GM06990 (cell line): ENCODE measurements at regions not wholly inside any gene's neighbourhood (a gene's known extent, or its start where the extent isn't known, plus 50 kb on each side); places are given as distances from the start of the nearest gene placed in this dataset.

ENCODE experiments used
- DNase-seq: peaks from one replicate; pipeline ENCODE4 v3.0.0-alpha.2; 2011; ENCODE audit not compliant: insufficient read length; ENCODE audit errors: extremely low read depth
- H3K27me3 ChIP-seq: replicated peaks from 2 replicates; pipeline ENCODE4 v1.6.0; 2011; ENCODE audit warnings: low read length; ENCODE audit not compliant: control insufficient read depth, insufficient read depth
- H3K36me3 ChIP-seq: 2 replicates; pipeline ENCODE4 v1.5.1; 2011; ENCODE audit warnings: low read length; ENCODE audit not compliant: control insufficient read depth, insufficient read depth
- H3K4me3 ChIP-seq: replicated peaks from 2 replicates; pipeline ENCODE4 v1.5.1; 2011; ENCODE audit warnings: low read depth, mild to moderate bottlenecking, control low read depth, low read length
- TF ChIP-seq, protein P1 (sequence below): IDR thresholded peaks from 2 replicates; pipeline ENCODE4 v1.5.1; 2011; ENCODE audit warnings: low read length, control low read depth, mild to moderate bottlenecking, inconsistent platforms; ENCODE audit not compliant: insufficient read depth, poor library complexity, severe bottlenecking

DNA sequence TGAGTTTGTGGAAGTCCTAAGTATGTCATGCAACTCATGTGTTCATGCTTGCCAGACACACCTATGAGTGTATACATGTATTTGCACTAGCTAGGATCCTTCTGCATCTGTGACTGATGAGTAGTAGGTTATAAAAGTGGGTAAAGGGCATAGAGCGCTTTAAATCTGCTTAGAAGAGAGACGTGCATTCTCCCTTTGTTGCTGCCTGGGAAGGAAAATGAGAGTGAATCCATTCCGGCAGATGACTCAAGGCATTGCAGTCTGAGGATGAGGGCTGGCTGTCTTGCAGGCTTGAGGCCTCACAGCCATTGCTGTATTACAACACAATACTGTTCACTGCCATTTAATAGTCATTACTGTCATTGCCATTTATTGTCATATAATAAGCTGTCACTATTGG, 120.8 kb upstream of the UMPS start:
- TF ChIP-seq, protein P1, sequence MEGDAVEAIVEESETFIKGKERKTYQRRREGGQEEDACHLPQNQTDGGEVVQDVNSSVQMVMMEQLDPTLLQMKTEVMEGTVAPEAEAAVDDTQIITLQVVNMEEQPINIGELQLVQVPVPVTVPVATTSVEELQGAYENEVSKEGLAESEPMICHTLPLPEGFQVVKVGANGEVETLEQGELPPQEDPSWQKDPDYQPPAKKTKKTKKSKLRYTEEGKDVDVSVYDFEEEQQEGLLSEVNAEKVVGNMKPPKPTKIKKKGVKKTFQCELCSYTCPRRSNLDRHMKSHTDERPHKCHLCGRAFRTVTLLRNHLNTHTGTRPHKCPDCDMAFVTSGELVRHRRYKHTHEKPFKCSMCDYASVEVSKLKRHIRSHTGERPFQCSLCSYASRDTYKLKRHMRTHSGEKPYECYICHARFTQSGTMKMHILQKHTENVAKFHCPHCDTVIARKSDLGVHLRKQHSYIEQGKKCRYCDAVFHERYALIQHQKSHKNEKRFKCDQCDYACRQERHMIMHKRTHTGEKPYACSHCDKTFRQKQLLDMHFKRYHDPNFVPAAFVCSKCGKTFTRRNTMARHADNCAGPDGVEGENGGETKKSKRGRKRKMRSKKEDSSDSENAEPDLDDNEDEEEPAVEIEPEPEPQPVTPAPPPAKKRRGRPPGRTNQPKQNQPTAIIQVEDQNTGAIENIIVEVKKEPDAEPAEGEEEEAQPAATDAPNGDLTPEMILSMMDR: no peak
- no peaks in the 10 kb centered on the region for H3K27me3 ChIP-seq
- no peaks in the 10 kb centered on the region for H3K36me3 ChIP-seq
- DNase-seq: no peak
- H3K4me3 ChIP-seq: no peak overlapping the region

DNA sequence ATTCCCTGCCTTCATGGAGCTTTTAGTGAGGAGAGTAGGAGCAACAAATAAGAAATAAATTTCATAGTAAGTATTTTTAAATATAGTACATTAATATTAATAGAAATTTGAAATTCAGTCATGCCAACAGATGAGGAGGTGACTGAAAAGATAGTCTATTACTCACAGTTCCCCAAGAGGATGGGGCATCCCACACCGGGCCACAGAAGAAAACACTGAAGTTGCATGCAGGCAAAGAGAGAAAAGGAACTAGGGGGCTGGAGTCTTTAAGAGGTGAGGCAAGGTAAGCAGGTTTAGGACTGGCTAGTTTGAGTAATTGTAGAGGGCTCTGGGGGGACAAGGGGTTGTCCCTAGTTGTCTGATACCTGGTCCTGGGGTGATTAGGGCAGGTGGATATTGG, 120.1 kb upstream of the UMPS start:
- Histone ChIP-seq H3K27me3 (no peaks in the 10 kb centered on the region), H3K4me3 (no peak overlapping the region), H3K36me3 (no peaks in the 10 kb centered on the region)
- no peak for DNase-seq
- TF ChIP-seq, protein P1: no peak

DNA sequence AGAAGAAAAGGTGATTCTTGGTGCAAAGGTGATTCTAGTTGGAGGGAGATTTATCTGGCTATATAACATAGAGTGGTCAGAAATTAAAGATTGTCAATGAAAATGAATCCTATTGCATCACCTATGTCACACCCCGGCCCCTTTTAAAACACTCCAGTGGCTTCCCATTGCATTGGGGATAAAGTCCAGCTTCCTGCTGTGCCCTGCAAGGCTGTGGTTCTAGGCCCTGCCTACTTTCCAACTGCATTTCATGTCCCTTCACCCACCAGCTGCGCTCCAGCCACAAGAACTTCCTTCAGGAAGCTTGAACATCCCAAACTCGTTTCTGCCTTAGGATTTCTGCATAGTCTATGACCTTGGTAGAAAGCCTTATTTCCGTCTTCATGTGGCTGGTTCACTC, 118.7 kb upstream of the UMPS start:
- Histone ChIP-seq H3K4me3 (no peak overlapping the region), H3K27me3 (no peaks in the 10 kb centered on the region), H3K36me3 (no peaks in the 10 kb centered on the region)
- TF ChIP-seq, protein P1: no peak
- no peak for DNase-seq

DNA sequence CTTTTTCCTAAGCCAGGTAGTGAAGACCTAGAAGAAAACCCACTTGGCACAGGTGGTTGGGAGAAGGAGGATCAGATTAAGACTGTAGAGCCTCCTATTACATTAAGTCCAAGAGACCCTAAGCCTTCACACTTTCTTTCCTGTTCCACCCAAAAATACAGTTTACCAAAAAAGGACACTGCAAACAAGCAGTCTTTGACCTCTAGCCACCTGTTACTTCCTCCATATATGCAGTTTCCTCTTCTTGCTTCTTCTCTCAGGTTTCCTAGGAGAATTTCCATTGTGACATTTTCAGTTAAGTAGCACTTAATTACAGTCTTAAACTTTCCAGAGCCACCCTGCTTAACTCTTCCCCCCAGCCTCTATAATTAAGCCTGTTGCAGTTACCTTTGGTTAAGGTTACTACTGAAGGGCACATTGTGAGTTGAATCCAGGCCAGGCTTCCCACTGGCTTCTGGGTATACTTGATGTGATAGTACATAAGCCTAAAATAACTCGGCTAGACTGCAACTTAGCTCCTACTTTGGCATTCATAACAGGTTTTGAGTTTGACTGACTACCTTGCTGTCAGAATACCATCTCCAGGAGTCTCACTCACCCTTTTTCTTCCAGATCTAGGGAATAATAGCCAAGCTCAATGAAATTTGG, 114.2 kb upstream of the UMPS start:
- no peak for DNase-seq
- Histone ChIP-seq H3K36me3 (no peaks in the 10 kb centered on the region), H3K27me3 (no peaks in the 10 kb centered on the region), H3K4me3 (no peak overlapping the region)
- TF ChIP-seq, protein P1: no peak

DNA sequence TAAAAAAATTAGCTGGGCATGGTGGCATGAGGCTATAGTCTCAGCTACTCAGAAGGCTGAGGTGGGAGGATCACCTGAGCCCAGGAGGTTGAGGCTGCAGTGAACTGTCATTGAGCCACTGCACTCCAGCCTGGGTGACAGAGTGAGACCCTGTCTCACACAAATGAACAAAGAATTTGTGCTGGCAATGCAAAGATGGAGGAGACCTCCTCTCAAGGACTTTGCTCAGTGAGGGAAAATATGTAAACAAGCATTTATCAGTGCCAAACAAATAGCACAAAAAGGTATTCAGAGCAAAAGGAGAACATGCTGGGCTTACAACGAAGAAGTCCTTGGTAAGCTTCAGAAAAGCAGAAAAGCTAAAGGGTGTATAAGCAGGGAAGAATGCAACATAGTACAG, 113.1 kb upstream of the UMPS start:
- Histone ChIP-seq H3K27me3 (no peaks in the 10 kb centered on the region), H3K36me3 (no peaks in the 10 kb centered on the region), H3K4me3 (no peak overlapping the region)
- TF ChIP-seq, protein P1: no peak
- DNase-seq: no peak
